ENCODE measurements at regions not wholly inside any gene's neighbourhood (a gene's known extent, or its start where the extent isn't known, plus 50 kb on each side); places are given as distances from the start of the nearest gene placed in this dataset.
"Not testable (repeated sequence)": the region's sequence is repeated elsewhere in the genome, so short reads cannot be mapped to it uniquely, and the experiment has no call there.

DNA sequence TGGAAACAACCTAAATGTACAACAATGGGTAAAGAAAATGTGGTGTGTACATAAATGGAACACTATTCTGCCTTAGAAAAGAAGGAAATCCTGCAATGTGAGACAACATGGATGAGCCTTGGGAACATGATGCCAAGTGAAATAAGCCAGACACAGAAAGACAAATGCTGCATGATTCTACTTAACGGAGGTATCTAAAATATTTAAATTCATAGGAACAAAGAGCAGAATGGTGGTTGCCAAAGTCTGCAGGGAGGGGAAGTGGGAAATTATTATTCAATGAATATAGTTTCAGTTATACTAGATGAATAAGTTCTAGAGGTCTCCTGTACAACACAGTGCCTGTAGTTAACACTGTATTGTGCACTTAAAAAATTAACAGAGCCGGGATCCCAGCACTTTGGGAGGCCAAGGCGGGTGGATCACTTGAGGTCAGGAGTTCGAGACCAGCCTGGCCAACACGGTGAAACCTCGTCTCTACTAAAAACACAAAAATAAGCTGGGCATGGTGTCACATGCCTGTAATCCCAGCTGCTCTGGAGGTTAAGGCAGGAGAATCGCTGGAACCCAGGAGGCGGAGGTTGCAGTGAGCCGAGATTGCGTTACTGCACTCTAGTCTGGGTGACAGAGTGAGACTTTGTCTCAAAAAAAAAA is 71.4 kb upstream of the SNX9 start:
- Mint-ChIP-seq H3K4me1 (ENCODE audit: low read depth) (peaks cover 9% of the 10 kb centered on the region), H3K9me3 (no peaks in the 10 kb centered on the region), H3K27ac (no peak overlapping the region), H3K4me3 (no peak overlapping the region), H3K36me3 (ENCODE audit: low read depth) (no peaks in the 10 kb centered on the region), H3K27me3 (ENCODE audit: low read depth) (peaks cover 42% of the 10 kb centered on the region)
- DNase-seq (ENCODE audit: low spot score): no peak

- H3K27ac Mint-ChIP-seq; DNase-seq (ENCODE audit: low spot score); H3K4me3 Mint-ChIP-seq; H3K36me3 Mint-ChIP-seq (ENCODE audit: low read depth); H3K9me3 Mint-ChIP-seq: not testable (repeated sequence)
- H3K4me1 Mint-ChIP-seq (ENCODE audit: low read depth): peaks cover 11% of the 10 kb centered on the region
- H3K27me3 Mint-ChIP-seq (ENCODE audit: low read depth): peaks cover 53% of the 10 kb centered on the region
Observed at GRCh38 chr6:157752879-157753278, 70.2 kb upstream of the SNX9 start.

- Mint-ChIP-seq H3K9me3 (no peaks in the 10 kb centered on the region), H3K4me3 (no peak overlapping the region), H3K27me3 (ENCODE audit: low read depth) (peaks cover 57% of the 10 kb centered on the region), H3K36me3 (ENCODE audit: low read depth) (no peaks in the 10 kb centered on the region), H3K27ac (no peak overlapping the region), H3K4me1 (ENCODE audit: low read depth) (peaks cover 12% of the 10 kb centered on the region)
- DNase-seq (ENCODE audit: low spot score): no peak
Observed at GRCh38 chr6:157753291-157753690, 69.8 kb upstream of the SNX9 start.

GRCh38 chr6:157753801-157754200 is 69.2 kb upstream of the SNX9 start:
- not testable (repeated sequence) for H3K9me3 Mint-ChIP-seq; H3K36me3 Mint-ChIP-seq (ENCODE audit: low read depth); H3K4me3 Mint-ChIP-seq; DNase-seq (ENCODE audit: low spot score)
- peaks cover 16% of the 10 kb centered on the region for H3K4me1 Mint-ChIP-seq (ENCODE audit: low read depth)
- peak overlapping the region; percentile 4 for H3K27ac Mint-ChIP-seq
- H3K27me3 Mint-ChIP-seq (ENCODE audit: low read depth): peaks cover 61% of the 10 kb centered on the region

GRCh38 chr6:157754351-157754750 is 68.7 kb upstream of the SNX9 start:
- Mint-ChIP-seq H3K4me3 (no peak overlapping the region), H3K9me3 (no peaks in the 10 kb centered on the region), H3K36me3 (ENCODE audit: low read depth) (no peaks in the 10 kb centered on the region), H3K27me3 (ENCODE audit: low read depth) (peaks cover 62% of the 10 kb centered on the region), H3K27ac (no peak overlapping the region), H3K4me1 (ENCODE audit: low read depth) (peaks cover 13% of the 10 kb centered on the region)
- DNase-seq (ENCODE audit: low spot score): no peak

DNA sequence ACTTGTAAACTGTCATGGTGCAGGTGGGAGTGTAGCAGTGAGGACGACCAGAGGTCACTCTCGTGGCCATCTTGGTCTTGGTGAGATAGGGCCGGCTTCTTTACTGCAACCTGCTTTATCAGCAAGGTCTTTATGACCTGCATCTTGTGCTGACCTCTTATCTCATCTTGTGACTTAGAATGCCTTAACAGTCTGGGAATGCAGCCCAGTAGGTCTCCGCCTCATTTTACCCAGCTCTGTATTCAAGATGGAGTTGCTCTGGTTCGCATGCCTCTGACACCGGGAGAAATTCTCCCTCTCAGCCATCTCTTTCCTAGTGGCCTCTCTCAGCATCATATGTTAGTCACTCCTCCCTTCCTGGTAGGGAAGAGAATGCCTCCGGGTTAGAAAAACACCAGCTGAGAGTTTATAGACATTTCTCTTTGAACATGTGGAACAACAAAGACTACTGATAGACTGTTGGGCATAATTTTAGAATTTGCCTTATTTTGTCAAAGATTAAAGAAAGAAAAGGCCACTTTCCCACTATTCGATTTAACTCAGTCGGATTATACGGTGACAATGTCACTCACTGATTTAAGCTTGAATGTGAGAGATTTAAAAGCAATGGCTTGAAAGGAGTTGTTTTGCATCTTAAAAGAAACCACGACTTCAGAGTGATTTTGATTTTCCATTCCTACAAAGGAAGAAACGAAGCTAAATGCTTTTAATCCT is 67.9 kb upstream of the SNX9 start:
- Mint-ChIP-seq H3K4me3 (no peak overlapping the region), H3K27ac (no peak overlapping the region), H3K4me1 (ENCODE audit: low read depth) (peaks cover 14% of the 10 kb centered on the region), H3K27me3 (ENCODE audit: low read depth) (peaks cover 58% of the 10 kb centered on the region), H3K9me3 (no peaks in the 10 kb centered on the region), H3K36me3 (ENCODE audit: low read depth) (no peaks in the 10 kb centered on the region)
- no peak for DNase-seq (ENCODE audit: low spot score)

- Mint-ChIP-seq H3K27me3 (ENCODE audit: low read depth) (peaks cover 58% of the 10 kb centered on the region), H3K4me1 (ENCODE audit: low read depth) (peaks cover 21% of the 10 kb centered on the region), H3K27ac (no peak overlapping the region), H3K4me3 (no peak overlapping the region), H3K9me3 (no peaks in the 10 kb centered on the region), H3K36me3 (ENCODE audit: low read depth) (no peaks in the 10 kb centered on the region)
- peak; percentile 86 for DNase-seq (ENCODE audit: low spot score)
Observed at GRCh38 chr6:157755746-157756411, 67.2 kb upstream of the SNX9 start.

- no peaks in the 10 kb centered on the region for H3K9me3 Mint-ChIP-seq
- peaks cover 65% of the 10 kb centered on the region for H3K27me3 Mint-ChIP-seq (ENCODE audit: low read depth)
- DNase-seq (ENCODE audit: low spot score): peak; percentile 66
- no peaks in the 10 kb centered on the region for H3K36me3 Mint-ChIP-seq (ENCODE audit: low read depth)
- H3K4me1 Mint-ChIP-seq (ENCODE audit: low read depth): peaks cover 30% of the 10 kb centered on the region
- H3K4me3 Mint-ChIP-seq: no peak overlapping the region
- no peak overlapping the region for H3K27ac Mint-ChIP-seq
Observed at GRCh38 chr6:157756708-157757429, 66.2 kb upstream of the SNX9 start.

DNA sequence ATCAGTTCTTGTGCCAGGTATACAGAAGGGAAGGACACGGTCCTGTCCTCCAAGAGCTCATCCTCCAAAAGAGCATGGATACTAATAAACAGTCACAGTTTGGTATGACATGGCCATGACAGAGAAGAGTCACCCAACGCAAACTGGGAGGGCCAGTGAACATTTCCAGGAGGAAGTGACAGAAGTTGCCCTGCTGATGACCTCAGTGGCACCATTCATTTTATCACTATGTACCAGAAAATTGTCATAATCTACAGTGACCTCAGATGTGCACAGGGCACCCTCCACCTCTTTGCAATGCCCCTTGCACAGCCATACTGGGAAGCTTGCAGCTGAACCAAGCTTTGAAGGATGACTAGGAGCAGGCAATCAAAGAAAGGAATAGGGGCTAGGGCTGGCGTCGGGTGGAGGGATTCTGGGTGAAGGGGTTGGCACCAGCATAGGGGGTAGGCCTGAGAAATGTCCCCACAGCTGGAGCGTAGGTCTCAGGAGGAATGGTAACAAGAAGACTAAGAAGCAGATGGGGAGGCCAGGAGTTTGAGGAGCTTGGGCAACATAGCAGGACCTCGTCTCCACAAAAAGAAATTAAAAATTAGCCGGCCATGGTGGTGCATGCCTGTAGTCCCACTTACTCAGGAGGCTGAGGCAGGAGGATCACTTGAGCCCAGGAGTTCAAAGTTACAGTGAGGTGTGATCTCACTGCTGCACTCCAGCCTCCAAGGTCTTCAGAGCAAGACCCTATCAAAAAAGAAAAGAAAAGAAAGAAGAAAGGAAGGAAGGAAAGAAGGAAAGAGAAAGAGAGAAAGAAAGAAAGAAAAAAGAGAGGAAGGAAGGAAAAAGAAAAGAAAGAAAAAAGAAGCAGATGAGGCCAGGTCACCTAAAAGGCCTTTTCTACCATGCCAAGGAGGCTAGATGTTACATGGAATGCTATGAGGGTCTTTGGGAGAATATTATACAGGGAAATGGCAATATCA is 65.3 kb upstream of the SNX9 start:
- Mint-ChIP-seq H3K4me3 (no peak overlapping the region), H3K4me1 (ENCODE audit: low read depth) (peaks cover 36% of the 10 kb centered on the region), H3K27me3 (ENCODE audit: low read depth) (peaks cover 71% of the 10 kb centered on the region), H3K36me3 (ENCODE audit: low read depth) (no peaks in the 10 kb centered on the region), H3K27ac (no peak overlapping the region), H3K9me3 (no peaks in the 10 kb centered on the region)
- no peak for DNase-seq (ENCODE audit: low spot score)

- Mint-ChIP-seq H3K36me3 (ENCODE audit: low read depth) (no peaks in the 10 kb centered on the region), H3K4me1 (ENCODE audit: low read depth) (peaks cover 41% of the 10 kb centered on the region), H3K9me3 (no peaks in the 10 kb centered on the region), H3K27me3 (ENCODE audit: low read depth) (peaks cover 74% of the 10 kb centered on the region), H3K4me3 (no peak overlapping the region), H3K27ac (no peak overlapping the region)
- DNase-seq (ENCODE audit: low spot score): no peak
Observed at GRCh38 chr6:157758516-157759023, 64.5 kb upstream of the SNX9 start.

GRCh38 chr6:157759028-157759427 is 64.0 kb upstream of the SNX9 start:
- Mint-ChIP-seq H3K27ac (no peak overlapping the region), H3K4me3 (no peak overlapping the region), H3K36me3 (ENCODE audit: low read depth) (no peaks in the 10 kb centered on the region), H3K9me3 (no peaks in the 10 kb centered on the region), H3K27me3 (ENCODE audit: low read depth) (peaks cover 69% of the 10 kb centered on the region), H3K4me1 (ENCODE audit: low read depth) (peaks cover 44% of the 10 kb centered on the region)
- no peak for DNase-seq (ENCODE audit: low spot score)

GRCh38 chr6:157760137-157760536 is 62.9 kb upstream of the SNX9 start:
- DNase-seq (ENCODE audit: low spot score): no peak
- Mint-ChIP-seq H3K9me3 (no peaks in the 10 kb centered on the region), H3K4me3 (no peak overlapping the region), H3K36me3 (ENCODE audit: low read depth) (no peaks in the 10 kb centered on the region), H3K27ac (peak overlapping the region; percentile 78), H3K4me1 (ENCODE audit: low read depth) (peaks cover 54% of the 10 kb centered on the region), H3K27me3 (ENCODE audit: low read depth) (peaks cover 65% of the 10 kb centered on the region)

Measured in T-helper 2 cell treated with Interferon-gamma antibody and Interleukin-4, amounts not matched to agents 5 μg/mL and 100 μg/mL, for 36 hours (primary cell).